ENCODE measurements at regions not wholly inside any gene's neighbourhood (a gene's known extent, or its start where the extent isn't known, plus 50 kb on each side); places are given as distances from the start of the nearest gene placed in this dataset.
A peak's percentile ranks its signal among the peaks of the same experiment; 100 is the strongest.
"Not testable (repeated sequence)": the region's sequence is repeated elsewhere in the genome, so short reads cannot be mapped to it uniquely, and the experiment has no call there.

DNA sequence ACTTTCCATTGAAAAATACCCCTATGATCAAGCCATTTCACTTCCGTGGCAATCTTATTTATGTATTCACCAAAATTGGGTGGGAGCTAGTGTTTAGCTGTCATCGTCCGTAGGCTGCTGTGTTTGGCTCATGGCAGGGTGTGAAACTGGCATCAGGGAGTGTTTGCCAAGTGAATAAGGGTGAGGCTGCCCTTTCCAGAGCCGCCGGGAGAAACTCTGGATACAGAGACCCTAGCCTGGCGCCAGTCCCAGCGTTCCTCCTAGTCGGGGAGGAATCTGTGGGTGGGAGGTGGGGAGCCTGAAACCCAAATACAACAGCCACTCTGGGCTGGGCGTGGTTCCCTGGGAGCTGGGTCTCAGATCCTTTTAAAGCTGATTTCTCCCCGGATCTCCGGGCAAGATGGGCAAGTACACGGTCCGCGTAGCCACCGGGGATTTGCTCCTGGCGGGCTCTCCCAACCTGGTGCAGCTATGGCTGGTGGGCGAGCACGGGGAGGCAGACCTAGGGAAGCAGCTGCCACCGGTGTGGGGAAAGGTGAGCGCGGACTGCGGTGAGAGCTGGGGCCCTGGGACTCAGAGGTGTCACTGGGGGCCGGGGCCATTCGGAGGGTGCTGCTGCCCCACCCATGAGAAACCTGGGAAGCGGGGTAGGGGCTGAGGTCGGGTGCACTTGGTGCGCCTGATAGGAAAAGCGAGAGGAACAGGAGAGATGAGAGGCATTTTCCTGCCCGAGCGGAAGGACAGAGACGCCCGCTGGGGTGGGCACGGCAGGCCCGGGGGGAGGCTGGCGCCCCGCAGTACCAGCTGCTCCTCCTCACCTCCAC, 62.1 kb upstream of the TEKT1 start:
- no peak for DNase-seq (ENCODE audit: low read depth)

DNA sequence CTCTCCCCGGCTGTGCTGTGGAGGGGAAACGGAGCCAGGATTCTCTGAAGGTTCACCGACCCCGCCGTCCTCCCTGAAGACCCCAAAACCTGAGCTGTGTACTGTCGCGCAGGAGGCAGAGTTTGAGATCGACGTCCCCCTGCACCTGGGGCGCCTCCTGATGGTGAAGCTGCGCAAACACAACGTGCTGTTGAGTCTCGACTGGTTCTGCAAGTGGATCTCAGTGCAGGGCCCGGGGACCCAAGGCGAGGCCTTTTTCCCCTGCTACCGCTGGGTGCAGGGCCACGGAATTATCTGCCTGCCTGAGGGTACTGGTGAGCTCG, 62.6 kb upstream of the TEKT1 start:
- no peak for DNase-seq (ENCODE audit: low read depth)

GRCh38 chr17:6901086-6901485, 69.6 kb upstream of the TEKT1 start:
- DNase-seq (ENCODE audit: low read depth): no peak

GRCh38 chr17:6903326-6903900, 71.9 kb upstream of the TEKT1 start:
- peak; percentile 14 for DNase-seq (ENCODE audit: low read depth)

GRCh38 chr17:6908807-6909206, 77.3 kb upstream of the TEKT1 start:
- no peak for DNase-seq (ENCODE audit: low read depth)

- DNase-seq (ENCODE audit: low read depth): peak; percentile 43
Measured at GRCh38 chr17:6910987-6911603, 79.6 kb upstream of the TEKT1 start.

- no peak for DNase-seq (ENCODE audit: low read depth)
Measured at GRCh38 chr17:6912110-6913051, 80.9 kb upstream of the TEKT1 start.

- peak; percentile 60 for DNase-seq (ENCODE audit: low read depth)
Measured at GRCh38 chr17:6913608-6914443, 82.0 kb upstream of the ALOX12 start.

DNA sequence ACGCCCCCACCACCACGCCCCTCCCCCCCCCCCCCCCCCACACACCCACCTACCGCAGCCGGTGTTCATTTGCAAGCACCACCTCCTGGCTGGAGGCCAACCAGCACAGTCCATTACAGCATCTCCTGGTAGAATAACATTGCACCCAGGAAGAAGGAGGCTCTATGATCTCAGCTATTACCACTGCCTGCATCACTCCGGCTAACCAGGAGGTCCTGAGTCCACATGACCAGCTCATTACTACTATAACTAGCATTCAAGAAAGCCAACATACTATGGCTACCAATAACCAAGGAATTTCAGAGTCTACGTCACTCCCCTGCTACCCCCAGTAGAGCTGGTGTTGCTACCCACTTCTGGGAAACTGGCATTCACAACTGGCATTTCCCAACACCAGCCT, 81.1 kb upstream of the ALOX12 start:
- no peak for DNase-seq (ENCODE audit: low read depth)

DNA sequence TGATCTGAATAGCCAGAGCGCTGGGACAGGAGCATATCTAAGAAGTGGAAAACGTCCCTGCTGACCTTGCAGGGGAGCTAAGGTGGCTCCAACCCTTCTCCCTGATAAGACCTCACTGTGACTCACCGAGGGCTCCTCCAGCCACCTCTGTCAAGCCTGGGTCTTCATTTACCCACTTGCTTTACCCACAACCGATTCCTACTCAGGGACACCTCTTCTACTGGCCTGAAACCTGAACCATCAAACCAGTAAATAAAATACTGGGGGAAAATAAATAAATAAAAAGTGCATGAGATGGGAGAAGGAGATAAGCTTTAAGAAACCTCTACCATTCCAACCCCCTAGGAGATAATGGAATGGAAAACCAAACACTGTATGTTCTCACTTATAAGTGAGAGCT, 80.2 kb upstream of the ALOX12 start:
- no peak for DNase-seq (ENCODE audit: low read depth)

DNA sequence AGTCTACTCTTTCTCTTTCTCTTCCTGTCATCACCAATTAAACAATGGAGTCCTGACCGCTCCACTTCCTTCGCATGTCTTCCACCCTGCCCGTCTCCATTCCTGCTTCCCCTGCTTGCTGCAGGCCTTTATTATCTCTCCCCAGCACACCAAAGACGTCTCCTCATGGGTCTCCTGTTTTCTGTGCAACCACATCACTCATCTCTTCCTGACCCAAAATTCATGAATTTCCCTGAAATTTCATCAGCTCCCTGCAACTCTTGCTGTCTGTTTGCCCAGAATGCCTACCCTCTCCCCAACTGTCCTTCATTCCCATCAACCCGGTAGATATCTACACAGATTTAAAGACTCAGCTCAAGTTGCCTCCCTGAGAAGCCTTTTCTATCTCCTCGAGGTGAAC, 76.7 kb upstream of the ALOX12 start:
- DNase-seq (ENCODE audit: low read depth): no peak

DNA sequence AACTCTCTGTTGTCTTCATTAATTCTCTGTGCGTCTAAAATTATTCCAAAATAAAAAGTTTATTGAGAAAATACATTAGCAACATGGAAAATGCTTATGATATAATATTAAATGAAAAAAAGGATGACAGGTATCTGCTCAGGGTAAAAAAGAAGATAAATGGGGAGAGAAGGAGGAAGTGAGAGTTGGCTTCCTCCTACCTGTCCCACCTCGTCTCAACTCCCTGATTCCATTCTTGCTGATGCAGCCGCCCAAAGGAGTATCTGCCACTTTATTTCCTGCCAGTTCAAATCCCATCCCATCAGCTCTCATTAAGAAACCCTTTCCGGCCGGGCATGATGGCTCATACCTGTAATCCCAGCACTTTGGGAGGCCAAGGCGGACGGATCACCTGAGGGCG, 72.5 kb upstream of the ALOX12 start:
- no peak for DNase-seq (ENCODE audit: low read depth)

DNA sequence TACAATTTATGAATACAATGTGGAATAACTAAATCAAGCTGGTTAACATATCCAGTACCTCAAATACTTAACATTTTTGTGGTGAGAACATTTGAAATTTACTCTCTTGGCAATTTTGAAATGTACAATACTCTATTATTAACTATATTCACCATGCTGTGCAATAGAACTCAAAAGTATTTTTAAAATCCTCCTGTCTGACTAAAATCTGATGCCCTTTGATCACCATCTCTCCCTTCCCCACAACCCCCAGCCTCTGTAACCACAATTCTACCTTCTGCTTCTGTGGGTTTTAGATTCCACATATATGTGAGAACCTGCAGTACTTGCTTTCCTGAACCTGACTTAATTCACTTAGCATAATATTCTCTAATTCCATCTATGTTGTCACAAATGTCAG, 71.6 kb upstream of the ALOX12 start:
- DNase-seq (ENCODE audit: low read depth): no peak

- no peak for DNase-seq (ENCODE audit: low read depth)
Measured at GRCh38 chr17:6926667-6927066, 69.2 kb upstream of the ALOX12 start.

GRCh38 chr17:6927290-6928126, 68.3 kb upstream of the ALOX12 start:
- peak; percentile 53 for DNase-seq (ENCODE audit: low read depth)

- no peak for DNase-seq (ENCODE audit: low read depth)
Measured at GRCh38 chr17:6928193-6928592, 67.7 kb upstream of the ALOX12 start.

- DNase-seq (ENCODE audit: low read depth): peak; percentile 64
Measured at GRCh38 chr17:6930749-6931148, 65.1 kb upstream of the ALOX12 start.

GRCh38 chr17:6934544-6934943, 61.3 kb upstream of the ALOX12 start:
- not testable (repeated sequence) for DNase-seq (ENCODE audit: low read depth)

GRCh38 chr17:6936370-6937028, 59.4 kb upstream of the ALOX12 start:
- no peak for DNase-seq (ENCODE audit: low read depth)

DNA sequence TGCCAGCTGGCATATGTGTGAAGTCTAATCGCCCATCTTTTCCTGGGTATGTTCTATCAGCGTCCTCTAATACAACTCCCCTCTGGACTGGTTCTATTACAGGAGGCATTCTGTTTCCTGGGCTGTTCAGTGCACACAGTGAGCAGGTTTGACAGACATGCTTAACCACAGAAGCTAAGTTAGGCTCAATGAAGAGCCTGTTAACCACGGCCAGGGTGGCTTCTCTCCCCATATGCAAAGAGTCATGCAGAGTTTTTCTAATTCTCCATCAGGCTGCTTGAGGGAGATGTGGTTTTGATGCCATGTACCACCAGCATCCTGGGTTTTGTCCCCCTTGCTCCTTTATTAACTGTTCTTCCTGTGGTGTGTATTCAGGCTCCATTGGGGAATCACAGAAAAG, 57.2 kb upstream of the ALOX12 start:
- DNase-seq (ENCODE audit: low read depth): no peak

All from RPMI7951 (cell line).